GM21423 (cell line): ENCODE measurements at regions not wholly inside any gene's neighbourhood (a gene's known extent, or its start where the extent isn't known, plus 50 kb on each side); places are given as distances from the start of the nearest gene placed in this dataset.
"Not testable (repeated sequence)": the region's sequence is repeated elsewhere in the genome, so short reads cannot be mapped to it uniquely, and the experiment has no call there.

ENCODE experiments used
- ATAC-seq: cut with Tn5 transposase; IDR thresholded peaks from one replicate; pipeline ENCODE4 v1.9.1; 2021; ENCODE audit warnings: mild to moderate bottlenecking, moderate library complexity; ENCODE audit not compliant: unreplicated experiment

DNA sequence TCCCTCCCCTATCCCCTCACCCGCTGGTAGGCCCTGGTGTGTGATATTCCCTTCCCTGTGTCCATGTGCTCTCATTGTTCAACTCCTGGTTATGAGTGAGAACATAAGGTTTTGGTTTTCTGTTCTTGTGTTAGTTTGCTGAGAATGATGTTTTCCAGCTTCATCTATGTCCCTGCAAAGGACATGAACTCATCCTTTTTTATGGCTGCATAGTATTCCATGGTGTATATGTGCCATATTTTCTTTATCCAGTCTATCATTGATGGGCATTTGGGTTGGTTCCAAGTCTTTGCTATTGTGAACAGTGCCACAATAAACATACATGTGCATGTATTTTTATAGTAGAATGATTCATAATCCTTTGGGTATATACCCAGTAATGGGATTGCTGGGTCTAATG lies 217.8 kb downstream of the TLE3 start:
- ATAC-seq, result not testable (repeated sequence)

DNA sequence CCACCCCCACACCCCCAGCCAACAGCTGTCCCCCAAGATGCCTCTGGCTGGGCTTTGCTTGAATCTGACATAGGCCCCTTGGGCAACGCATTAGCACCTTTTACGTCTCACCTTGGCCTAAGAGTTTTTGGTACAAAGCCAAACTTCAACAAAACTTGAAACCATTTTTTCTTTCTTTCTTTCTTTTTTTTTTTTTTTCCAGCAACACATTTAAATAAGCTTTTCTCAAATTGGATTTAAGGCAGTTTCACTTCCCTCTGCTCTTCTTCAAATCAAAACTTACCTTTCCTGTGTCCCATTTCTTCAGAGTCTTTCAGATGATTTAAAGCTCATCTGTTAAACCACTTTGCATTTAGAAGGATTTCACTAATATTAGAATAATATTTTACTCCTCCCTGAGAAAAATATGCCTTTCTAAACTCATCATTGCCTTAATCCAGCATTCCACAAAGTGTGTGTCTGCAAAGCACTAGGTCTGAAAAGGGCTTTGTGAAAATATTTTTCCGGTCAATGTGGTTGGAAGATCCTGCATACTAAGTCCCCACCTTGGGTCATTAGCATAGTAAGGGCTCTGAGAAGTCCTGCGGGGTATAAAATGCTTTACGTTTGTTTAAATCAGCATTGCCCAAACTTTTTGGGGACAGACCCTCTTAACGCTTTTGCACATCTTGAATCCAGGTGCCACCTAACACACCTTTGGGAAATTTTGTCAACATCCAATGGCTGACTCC lies 217.0 kb downstream of the TLE3 start:
- ATAC-seq, result no peak

DNA sequence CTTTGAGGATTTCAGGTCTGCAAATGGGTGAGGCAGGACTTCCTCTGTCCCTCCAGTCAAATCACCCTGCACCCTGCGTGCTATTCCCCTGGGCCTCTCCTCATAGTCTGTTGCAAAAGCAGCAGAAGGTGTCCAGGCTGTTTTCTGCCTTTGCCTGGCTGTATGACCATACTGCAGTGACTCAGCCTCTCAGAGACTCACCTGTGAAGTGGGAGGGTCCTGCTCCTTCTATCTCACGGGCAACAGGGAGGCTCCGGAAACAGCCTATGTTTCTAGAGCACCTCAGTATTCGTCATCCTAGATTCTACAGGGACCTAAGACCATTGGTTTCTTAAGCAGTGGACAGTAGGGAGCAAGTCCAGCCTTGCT lies 216.4 kb downstream of the TLE3 start:
- peak; percentile 27 for ATAC-seq

DNA sequence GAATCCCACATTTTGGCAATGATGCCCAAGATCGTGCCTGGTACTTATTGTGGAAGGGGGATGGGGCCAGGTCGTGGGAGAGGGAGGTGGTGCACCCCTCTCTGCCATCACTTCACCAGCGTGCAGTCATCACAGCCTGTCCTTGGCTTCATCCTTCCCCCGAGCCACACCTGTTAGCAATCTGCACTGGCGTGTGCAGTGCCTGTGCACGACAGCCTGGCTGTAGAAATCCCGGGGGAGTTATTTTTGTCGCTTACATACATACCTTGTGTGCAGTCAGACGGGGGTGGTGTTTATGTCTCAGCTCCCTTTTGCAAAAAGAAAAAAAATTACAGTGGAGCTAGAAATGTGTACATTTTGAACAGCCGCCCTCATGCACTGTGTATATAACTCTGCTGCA lies 216.0 kb downstream of the TLE3 start:
- ATAC-seq, result peak; percentile 84

DNA sequence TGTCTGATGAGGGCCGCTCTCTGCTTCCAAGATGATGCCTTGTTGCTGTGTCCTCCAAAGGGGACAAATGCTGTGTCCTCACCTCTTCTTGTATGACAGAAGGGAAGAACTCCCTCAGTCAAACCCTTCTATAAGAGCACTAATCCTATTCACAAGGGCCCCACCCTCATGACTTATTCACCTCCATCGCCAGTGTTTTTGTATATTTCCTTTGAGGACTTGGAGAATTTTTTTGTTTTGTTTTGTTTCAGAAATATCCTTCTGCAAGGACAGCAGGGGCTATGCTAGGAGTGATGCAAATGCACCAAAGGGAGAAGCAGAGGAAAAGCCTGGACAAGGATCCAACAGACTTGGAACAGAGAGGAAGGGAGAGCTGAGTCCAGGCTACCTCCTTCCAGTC lies 214.4 kb downstream of the TLE3 start:
- no peak for ATAC-seq

DNA sequence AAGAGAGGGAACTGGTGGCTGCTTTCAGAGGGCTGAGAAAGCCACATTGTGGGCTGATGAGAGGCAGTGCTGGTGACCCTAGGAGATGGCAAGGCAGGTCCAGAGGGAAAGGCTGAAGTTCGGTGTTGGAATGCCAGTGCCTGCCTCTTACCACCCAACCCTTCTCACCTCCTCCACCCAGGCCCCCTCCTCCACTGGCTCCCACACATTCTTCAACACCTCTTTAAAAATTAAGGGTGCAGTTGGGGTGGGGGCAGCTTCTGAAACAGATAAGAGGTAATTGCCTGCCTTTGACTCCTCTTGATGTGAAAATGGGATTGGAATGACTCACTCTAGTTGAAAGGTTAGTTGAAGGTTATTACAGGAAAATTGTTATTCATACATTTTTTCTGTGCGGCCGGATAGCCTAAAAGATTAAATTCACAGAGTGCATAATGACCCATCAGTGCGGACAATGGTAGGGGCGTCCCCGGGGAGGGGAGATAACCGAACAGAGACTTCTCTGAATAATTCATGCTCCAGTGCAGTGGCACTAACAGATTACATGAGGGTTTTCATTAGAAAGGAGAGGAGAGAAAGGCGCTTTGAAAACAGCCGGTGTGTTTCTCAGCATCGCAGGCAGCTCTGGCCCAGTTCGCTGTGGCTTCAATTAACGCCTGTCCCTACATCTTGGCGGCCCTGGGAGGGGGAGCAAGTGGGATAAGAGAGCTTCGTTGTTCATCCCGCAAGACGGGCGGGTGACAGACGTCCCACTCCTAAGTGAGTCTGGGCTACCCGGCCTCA lies 212.4 kb downstream of the TLE3 start:
- ATAC-seq, result no peak

DNA sequence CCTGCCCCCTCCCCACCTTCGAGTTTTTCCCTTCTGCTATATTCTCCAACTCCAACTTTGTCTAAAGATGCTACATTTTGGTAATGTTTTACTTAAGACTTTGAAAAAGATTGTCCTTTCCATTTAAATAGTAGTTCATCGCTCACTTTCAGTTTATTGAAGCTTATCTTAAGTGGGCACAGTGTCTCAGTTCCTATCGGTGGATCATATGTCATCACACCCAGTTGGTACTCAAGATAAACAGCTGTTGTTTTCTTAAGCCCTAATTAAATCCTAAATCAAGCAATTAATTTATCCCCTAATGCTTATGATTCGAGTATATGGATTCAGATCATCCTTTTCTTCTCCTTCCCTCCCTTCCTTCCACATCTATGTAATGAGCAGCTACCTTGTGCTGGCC lies 210.7 kb downstream of the TLE3 start:
- no peak for ATAC-seq

DNA sequence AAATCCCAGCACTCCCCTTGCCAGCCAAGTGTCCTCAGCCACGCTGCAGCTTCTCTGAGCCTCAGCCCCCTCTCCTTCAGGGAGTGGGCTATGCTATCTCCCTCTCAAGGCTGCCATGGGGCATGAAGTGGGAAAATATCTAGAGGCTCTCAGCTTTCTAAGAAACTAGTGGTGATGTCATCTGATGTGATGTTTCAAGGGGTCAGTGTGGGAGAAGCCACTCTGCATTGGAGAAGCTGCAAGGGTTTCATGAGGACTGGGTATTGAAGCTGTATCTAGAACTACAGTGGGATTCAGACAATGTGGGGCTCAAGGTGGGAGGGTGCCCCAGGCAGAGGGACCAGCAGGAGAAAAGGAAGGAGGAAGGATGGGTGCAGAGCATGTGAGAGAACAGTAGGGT lies 210.2 kb downstream of the TLE3 start:
- ATAC-seq, result no peak

DNA sequence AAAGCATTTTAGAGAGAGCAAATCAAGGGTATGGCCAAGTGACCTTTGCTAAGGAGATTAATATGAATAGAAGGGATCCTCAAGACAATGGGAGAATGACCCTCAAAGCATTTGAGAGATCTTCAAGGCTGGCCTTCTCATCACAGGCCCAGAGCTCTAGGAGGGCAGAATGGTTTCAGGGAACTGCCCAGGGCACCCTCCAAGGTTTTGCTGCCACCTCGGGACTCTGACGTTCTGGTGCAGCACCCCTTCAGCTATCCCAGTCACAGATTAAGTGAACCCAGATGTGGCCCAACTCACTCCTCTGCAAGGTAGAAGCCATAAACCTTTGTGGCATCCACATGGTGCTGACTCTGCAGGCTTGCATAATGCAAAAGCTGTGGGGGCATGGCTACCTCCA lies 209.3 kb downstream of the TLE3 start:
- ATAC-seq, result no peak

DNA sequence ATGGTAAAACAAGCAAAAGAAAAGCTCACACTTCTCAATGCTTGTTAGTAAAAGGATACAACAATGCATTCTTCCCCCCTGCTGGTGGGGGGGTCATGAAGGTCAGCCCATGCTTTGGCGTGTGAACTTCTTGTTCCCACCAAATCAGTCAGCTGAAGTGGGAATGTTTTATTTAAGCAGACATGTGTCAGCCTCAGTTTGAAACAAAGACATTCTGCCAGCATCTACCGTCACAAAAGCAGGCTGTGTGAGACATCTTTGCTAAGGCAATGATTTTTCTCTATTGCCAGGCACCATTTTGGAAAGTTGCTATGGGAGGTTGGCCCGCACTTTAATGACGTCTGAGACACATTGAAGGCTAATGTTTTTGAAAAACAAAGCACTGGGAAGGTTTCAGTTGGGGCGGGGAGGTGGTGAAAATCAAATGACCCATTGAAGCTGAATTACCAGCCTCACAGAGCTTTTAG lies 206.6 kb downstream of the TLE3 start:
- ATAC-seq, result no peak

DNA sequence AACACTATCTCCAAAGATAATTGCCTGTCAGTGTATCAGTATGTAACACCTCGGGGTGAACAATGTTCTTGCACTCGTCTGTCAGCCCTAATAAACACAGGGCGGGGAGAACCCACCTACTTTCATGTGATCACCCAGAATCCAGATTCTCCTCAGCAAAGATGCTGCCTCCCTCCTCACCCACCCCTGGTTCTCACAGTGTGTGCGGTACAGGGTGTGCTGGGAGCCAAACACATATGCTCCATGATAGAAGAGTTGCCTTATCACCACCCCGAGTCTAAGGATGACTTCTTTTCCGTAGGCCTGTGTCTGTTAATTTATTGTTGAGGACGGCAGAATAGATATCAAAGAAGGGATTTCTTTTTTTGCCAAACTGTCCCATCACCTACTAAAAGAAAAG lies 206.1 kb downstream of the TLE3 start:
- no peak for ATAC-seq

DNA sequence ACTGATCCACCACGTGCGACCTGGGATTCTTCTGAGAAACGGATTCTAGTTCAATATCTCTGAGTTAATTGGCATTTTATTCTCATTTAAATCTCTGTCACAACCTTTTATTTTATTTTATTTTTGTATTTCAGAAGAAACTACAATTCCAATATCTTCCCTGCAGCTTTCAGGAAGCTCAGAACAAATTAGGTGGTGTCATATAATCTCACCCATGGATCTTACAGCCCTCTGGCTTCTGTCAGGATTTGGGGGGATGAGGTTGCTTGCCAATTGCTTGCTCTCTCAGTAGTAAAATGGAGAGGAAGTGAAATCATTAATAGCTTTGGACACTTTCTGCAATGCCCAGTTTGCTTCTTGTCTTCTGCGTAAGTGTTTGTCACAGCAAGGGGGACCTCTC lies 205.4 kb downstream of the TLE3 start:
- no peak for ATAC-seq

DNA sequence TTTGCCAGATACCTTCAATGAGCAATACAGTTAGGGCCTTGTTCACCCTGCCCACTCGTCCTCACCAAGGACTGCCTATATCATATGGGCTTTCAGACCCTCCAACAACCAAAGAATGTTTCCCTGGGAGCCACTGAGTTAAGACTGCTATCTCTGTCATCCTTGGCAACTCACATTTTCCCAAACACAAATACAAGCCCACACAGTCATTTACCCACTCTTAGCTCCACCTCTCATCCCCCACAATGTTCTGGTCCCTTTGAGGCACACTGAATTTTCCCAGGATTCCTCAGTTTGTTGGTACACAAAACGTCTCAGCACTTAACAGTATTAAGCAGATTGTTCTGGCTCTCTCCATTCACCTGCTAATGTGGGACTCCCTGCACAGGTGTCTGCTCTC lies 204.6 kb downstream of the TLE3 start:
- ATAC-seq, result no peak

DNA sequence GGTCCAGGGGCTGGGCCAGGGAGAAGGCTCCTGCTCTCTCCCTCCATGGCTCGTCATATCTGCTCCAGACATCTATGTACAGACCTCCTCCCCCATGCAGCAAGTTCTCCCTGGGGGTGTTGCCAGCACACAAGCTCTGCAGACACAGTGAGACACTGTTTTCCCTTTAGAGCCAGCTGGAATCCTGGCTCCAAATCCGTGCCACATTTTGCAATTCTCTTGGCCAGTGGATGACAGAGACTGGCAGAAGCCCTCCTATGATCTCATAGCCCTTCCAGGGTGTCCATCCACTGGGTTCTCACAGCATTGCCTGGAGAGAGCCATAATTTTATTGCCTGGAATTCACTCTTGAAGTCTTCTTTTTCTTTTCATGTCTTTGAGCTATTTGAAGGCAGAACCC lies 203.9 kb downstream of the TLE3 start:
- no peak for ATAC-seq

DNA sequence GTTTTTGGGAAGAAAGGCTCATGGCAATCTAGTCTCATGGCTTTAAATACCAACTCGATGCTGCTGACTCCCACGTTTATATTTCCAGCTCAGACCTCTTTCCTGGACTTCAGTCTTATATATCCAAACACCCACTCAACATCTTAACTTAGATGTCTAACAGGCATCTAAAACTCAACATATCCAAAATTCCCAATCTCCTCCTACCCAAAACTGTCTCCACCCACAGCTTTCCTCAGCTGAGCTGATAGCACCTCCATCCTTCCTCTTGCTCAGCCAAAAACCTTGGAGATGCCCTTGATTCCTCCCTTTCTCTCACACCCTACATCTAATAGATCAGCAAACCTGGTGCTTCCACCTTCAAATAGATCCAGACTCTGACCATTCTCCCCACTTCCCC lies 202.5 kb downstream of the TLE3 start:
- ATAC-seq, result no peak

DNA sequence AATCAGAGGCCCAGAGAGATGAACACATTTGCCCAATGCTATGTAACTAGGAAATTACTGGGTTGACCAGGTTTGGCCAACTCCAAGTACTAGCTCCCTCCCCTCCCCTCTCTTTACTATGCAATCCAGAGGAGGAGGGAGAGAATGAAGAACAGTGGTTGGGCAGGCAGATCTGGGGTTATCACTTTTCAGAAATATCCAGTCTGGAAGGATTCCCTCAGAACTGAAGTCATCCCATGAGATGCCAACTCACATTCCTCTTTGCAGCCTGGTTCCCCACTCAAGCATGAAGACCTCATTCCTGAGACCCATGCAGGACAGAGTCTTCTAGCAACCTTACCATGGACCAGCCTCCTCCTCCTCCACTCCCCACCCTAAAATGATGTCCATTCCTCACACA lies 201.1 kb downstream of the TLE3 start:
- ATAC-seq, result no peak

DNA sequence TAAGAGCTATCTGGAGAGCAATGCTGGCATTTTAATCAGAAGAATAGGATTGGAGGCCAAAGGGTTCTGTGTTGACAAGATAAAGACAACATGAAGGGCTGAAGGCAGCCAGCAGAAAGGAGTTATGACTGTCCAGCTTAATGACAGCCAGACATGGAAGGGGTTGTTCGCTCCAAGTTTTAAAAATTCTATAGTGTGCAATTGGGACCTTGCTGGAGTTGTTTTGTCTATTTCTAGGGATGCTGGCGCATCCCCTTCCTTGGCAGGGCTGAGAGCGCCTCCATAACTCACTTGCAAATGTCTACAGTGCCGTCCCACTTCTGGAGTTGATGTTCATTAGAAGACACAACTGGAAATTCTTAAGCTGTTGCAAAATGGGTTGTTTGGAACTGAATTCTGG lies 200.7 kb downstream of the TLE3 start:
- no peak for ATAC-seq

DNA sequence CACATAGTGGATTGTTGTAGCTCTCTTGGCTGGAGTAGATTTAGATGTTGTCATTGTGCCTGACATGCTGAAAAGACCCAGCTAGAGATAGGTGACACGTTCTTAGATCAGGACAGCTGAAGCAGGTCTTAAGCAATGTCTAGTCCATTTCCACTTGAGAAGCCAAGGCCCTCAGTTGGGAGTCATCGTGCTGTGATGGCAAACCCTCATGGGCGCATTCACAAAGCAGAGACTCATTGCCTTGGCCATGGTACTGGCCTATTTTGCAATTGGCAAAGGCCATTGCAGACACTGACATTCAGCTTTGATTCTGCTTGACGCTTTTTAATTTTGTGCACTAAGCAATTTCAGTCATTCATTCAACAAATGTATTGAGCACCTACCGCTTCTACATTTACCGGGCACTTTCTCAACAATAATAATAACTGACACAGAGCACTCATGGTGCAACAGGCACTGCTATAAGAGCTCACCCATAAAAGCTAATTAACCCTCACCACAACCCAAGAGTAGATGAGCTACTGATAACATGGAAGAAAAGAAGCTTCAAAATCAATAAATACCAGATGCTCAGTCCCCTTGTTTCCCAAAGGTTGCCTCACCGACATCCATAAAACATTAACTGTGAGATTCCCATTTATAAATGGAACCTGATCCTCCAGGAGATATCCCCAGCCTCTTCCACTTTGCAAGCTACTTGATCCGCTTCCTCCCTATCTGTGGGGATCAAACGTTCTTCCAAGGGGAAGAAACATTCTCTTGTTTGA lies 200.1 kb downstream of the TLE3 start:
- no peak for ATAC-seq

DNA sequence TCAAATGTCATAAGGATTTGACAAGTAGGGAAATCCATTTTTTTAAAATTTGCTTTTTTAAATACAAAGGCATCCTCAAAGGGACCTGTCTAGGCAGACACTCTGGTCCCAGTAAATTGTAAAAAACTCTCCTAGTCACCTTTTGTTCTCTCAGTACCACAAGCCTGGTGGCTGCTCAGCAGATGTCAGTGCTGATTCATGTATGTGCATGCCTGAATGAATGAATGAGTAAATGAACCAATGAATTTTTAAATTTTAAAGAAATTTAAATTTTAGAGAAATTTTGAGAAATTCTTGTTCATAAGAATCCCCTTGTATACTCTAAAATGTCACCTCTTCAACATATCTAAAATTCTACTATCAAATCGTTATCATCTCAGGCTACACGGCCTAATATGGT lies 199.5 kb downstream of the TLE3 start:
- no peak for ATAC-seq

DNA sequence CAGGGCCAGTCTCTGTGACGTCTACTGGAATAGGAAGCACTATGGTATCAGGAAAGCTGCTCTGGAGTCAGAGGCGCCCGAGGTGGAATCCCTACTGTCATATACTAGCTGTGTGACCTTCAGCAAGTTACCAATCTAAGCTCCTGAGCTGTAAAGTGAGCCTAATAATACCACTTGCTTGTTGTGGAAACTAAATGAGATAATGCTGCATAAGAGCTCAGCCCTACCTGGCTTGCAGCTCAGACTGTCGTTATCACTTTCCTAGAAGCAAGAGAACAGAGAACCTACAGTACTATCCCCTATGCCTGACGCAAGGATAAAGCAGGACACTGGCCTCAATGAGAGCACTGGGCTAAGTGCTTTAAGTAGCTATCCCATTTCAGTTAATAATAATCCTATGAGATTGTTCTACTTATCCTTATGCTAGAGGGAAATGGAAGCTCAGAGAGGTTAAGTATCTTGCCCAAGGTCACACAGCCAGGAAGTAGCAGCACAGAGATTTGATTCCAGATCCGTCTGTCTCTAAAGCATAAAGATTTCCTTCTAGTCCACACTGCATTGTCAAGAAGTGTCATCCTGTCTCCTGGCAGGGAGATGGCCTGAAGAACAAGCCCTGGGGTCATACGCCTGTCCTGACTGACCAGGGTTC lies 195.2 kb downstream of the TLE3 start:
- no peak for ATAC-seq
